Tibial nerve (tissue), 4 donors: ENCODE measurements at regions not wholly inside any gene's neighbourhood (a gene's known extent, or its start where the extent isn't known, plus 50 kb on each side); places are given as distances from the start of the nearest gene placed in this dataset.

Source experiments
- DNase-seq, 2 donors: peaks; one replicate each; pipeline ENCODE4 v3.0.0-alpha.2; 2019; ENCODE audit warnings: low spot score in 2 of 2
- H3K27ac ChIP-seq, 4 donors: fragments of 200-600 bp; sonication (generic) in 3 of 4; one replicate each; pipeline ENCODE4 v1.5.1; 2017 to 2019; ENCODE audit warnings: mild to moderate bottlenecking in 1 of 4
- H3K27me3 ChIP-seq, 2 donors: fragments of 200-600 bp; sonication (generic) in 1 of 2; one replicate each; pipeline versions ENCODE4 v1.5.1 to v1.6.0; 2017 to 2019
- H3K36me3 ChIP-seq, 3 donors: fragments of 200-600 bp; sonication (generic); one replicate each; pipeline ENCODE4 v1.5.1; 2018 to 2019
- H3K4me1 ChIP-seq, 4 donors: fragments of 200-600 bp; sonication (generic) in 3 of 4; one replicate each; pipeline ENCODE4 v1.5.1; 2017 to 2019
- H3K4me3 ChIP-seq, 4 donors: fragments of 200-600 bp; sonication (generic) in 3 of 4; one replicate each; pipeline ENCODE4 v1.5.1; 2017 to 2019; ENCODE audit warnings: mild to moderate bottlenecking in 1 of 4, moderate library complexity in 1 of 4
- H3K9me3 ChIP-seq, 4 donors: fragments of 200-600 bp; sonication (generic) in 3 of 4; one replicate each; pipeline ENCODE4 v1.5.1; 2017 to 2019
- EP300 ChIP-seq, 2 donors: sonication (generic); formaldehyde crosslinking; IDR thresholded peaks; one replicate each; pipeline ENCODE4 v1.6.1; 2017; ENCODE audit warnings: antibody characterized with exemption in 2 of 2, mild to moderate bottlenecking in 1 of 2
- POLR2A ChIP-seq, 2 donors: fragments of 450-650 bp; IDR thresholded peaks; one replicate each; pipeline ENCODE4 v1.6.1; 2017; ENCODE audit warnings: antibody characterized with exemption in 2 of 2, mild to moderate bottlenecking in 2 of 2, moderate library complexity in 2 of 2
- WGBS, 2 donors: methylation state at CpG; one replicate each; pipeline ENCODE4 v1.1.5; 2018; 5-methylcytosine and 5-hydroxymethylcytosine counted together
- TF ChIP-seq, protein P1 (sequence below), 5 experiments: fragments of 200-600 bp in 3 of 5; fragments of 450-650 bp in 2 of 5; sonication (generic) in 3 of 5; IDR thresholded peaks; one replicate each; pipeline ENCODE4 v1.5.1; 2016 to 2019; ENCODE audit warnings: antibody characterized with exemption in 5 of 5, mild to moderate bottlenecking in 3 of 5, moderate library complexity in 2 of 5

DNA sequence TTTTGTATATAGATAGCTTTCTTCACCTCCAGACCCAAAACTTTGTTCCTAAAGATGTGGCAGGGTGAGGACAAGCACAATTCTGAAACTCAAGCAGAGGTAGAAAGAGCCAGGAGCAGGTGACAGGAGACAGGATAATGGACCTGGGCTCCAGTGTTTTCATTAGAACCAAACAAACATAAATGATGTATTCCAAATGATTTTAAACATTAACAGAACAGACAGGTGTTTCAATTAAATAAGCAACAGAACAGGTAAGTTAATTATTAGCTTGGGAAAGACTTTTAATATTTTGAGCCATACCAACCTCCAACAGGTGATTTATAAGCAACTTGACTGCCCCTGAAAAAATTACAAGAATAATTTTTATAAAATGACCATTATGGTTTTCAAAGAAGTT lies 459.4 kb upstream of the LCORL start:
- Histone ChIP-seq H3K27me3 (no peaks in the 10 kb centered on the region), H3K9me3 (peaks cover 0 to 5% (median 0%) of the 10 kb centered on the region in 4 donors), H3K4me3 (no peak overlapping the region), H3K36me3 (no peaks in the 10 kb centered on the region), H3K4me1 (no peaks in the 10 kb centered on the region), H3K27ac (peak overlapping the region in 1 of 4 donors; percentile 10)
- no peak for DNase-seq
- no peak for TF ChIP-seq EP300 (IDR thresholded peaks at IDR 0.05)
- TF ChIP-seq, protein P1, sequence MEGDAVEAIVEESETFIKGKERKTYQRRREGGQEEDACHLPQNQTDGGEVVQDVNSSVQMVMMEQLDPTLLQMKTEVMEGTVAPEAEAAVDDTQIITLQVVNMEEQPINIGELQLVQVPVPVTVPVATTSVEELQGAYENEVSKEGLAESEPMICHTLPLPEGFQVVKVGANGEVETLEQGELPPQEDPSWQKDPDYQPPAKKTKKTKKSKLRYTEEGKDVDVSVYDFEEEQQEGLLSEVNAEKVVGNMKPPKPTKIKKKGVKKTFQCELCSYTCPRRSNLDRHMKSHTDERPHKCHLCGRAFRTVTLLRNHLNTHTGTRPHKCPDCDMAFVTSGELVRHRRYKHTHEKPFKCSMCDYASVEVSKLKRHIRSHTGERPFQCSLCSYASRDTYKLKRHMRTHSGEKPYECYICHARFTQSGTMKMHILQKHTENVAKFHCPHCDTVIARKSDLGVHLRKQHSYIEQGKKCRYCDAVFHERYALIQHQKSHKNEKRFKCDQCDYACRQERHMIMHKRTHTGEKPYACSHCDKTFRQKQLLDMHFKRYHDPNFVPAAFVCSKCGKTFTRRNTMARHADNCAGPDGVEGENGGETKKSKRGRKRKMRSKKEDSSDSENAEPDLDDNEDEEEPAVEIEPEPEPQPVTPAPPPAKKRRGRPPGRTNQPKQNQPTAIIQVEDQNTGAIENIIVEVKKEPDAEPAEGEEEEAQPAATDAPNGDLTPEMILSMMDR (IDR thresholded peaks at IDR 0.05), result no peak

DNA sequence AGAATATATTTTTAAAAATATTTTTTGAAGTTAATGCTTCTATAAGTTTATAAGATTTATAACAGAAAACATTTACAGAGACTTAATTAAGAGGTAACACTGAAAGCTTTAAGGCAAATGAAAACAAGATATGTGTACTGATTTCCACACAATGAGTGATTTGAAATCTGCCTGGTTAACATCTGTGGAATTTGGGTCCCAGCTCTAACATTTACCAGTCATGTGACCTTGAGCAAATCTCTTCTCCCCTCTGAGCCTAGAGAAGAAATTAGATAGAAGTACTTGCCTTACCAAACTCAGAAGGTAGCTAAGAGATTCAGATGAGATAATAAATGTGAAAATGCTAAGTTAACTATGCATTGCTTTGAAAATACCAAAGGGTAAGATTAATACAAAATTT lies 458.8 kb upstream of the LCORL start:
- no peak for DNase-seq
- TF ChIP-seq, protein P1 (IDR thresholded peaks at IDR 0.05), result no peak
- TF ChIP-seq EP300 (IDR thresholded peaks at IDR 0.05) (no peak), POLR2A (IDR thresholded peaks at IDR 0.05) (no peak)
- no peaks in the 10 kb centered on the region for H3K36me3 ChIP-seq

DNA sequence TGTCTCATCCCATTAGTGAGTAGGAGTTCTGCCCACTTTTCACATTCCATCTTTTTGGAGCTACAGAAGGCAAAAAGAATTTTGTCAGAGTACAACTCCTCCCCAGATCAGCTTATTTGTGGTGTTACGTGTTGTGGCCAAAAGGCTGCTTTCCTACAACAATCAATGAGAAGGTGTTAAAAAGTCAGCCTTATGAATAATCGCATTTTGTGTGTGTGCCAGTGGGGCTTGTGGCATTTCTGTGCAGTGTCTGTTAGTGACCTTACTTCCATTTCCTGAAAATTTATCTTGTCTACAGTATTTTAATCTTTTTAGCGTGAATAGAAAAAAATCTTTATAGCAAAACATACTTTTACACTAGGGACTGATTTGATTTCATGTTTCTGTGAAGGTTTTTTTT lies 458.3 kb upstream of the LCORL start:
- no peaks in the 10 kb centered on the region for H3K27me3 ChIP-seq
- H3K36me3 ChIP-seq, result no peaks in the 10 kb centered on the region
- 36 to 43% methylated on average over 3 of the region's 3 CpGs for WGBS, 2 donors
- H3K9me3 ChIP-seq, result peaks cover 0 to 5% (median 0%) of the 10 kb centered on the region in 4 donors
- no peak for DNase-seq
- TF ChIP-seq, protein P1 (IDR thresholded peaks at IDR 0.05), result no peak
- TF ChIP-seq POLR2A (IDR thresholded peaks at IDR 0.05) (no peak), EP300 (IDR thresholded peaks at IDR 0.05) (no peak)
- no peak overlapping the region for H3K4me3 ChIP-seq
- no peak overlapping the region for H3K27ac ChIP-seq
- H3K4me1 ChIP-seq, result no peaks in the 10 kb centered on the region

More for the DNA sequence above, 458.8 kb upstream of the LCORL start:
- Histone ChIP-seq H3K9me3 (peaks cover 0 to 5% (median 0%) of the 10 kb centered on the region in 4 donors), H3K4me3 (no peak overlapping the region), H3K4me1 (no peaks in the 10 kb centered on the region), H3K27ac (no peak overlapping the region), H3K27me3 (no peaks in the 10 kb centered on the region)

DNA sequence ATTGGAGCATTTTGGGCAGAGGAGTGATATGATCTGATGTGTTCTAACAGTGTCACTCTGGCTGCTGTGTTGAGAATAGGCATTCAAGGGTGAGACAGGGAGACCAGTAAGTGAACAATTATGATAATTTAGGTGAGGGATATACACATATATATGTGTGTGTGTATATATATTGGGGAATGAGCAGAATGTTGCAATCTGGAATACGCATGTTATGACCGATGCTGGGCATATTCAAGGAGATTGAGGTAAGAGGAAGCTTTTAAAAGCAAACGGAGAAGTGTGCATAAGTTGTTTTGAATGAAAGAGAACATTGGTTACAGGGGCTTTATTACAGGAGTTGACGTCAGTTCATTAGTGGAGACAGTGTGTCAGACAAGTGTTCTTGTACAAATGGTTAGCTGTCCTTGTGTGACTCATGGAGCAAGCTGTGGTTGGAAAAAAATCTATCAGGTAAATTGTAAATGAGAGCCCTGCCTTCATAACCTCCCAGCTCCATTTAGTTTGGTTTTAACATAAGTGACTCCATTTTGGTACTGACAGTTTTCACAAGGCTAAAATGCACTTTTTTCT lies 442.5 kb upstream of the LCORL start:
- Histone ChIP-seq H3K9me3 (no peaks in the 10 kb centered on the region), H3K27ac (no peak overlapping the region), H3K36me3 (no peaks in the 10 kb centered on the region), H3K4me1 (no peaks in the 10 kb centered on the region), H3K27me3 (no peaks in the 10 kb centered on the region), H3K4me3 (no peak overlapping the region)
- DNase-seq, result no peak
- TF ChIP-seq, protein P1 (IDR thresholded peaks at IDR 0.05), result no peak
- TF ChIP-seq POLR2A (IDR thresholded peaks at IDR 0.05) (no peak), EP300 (IDR thresholded peaks at IDR 0.05) (no peak)
- WGBS, 2 donors, result 49 to 60% methylated on average over 4 of the region's 4 CpGs

DNA sequence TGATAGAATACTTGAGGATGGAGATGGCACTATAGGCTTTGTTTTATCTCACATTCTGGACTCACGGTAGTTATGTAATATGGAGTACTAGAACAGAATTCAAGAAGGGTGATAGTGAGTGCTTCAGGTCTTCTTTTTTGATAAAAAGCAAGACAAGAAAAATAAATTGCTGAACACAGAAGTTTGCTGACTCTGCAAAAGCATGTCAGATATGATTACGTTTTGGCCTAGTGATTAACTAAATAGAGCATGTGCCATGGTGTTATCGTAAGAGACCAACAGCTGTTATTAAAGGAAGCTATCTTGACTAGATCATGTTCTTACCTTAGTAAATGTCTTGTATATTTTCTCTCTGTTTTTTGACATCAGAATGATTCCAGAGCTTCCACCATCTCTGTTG lies 436.9 kb upstream of the LCORL start:
- Histone ChIP-seq H3K9me3 (no peaks in the 10 kb centered on the region), H3K27me3 (no peaks in the 10 kb centered on the region), H3K4me3 (no peak overlapping the region), H3K27ac (no peak overlapping the region), H3K4me1 (no peaks in the 10 kb centered on the region), H3K36me3 (no peaks in the 10 kb centered on the region)
- no peak for TF ChIP-seq POLR2A (IDR thresholded peaks at IDR 0.05)
- no peak for TF ChIP-seq EP300 (IDR thresholded peaks at IDR 0.05)
- TF ChIP-seq, protein P1 (IDR thresholded peaks at IDR 0.05), result no peak
- DNase-seq, result no peak
- WGBS, 2 donors, result 87 to 88% methylated on average over 3 of the region's 3 CpGs
